Activated naive CD4-positive, alpha-beta T cell treated with anti-CD3 and anti-CD28 coated beads, Interleukin-2, amount 50 U/mL, for 72 hours (primary cell): ENCODE measurements at regions not wholly inside any gene's neighbourhood (a gene's known extent, or its start where the extent isn't known, plus 50 kb on each side); places are given as distances from the start of the nearest gene placed in this dataset.
A peak's percentile ranks its signal among the peaks of the same experiment; 100 is the strongest.
"Not testable (repeated sequence)": the region's sequence is repeated elsewhere in the genome, so short reads cannot be mapped to it uniquely, and the experiment has no call there.

Experiments used
- ATAC-seq, 2 donors: fragments of 150-1000 bp; cut with Tn5 transposase; 2 replicates each; pipeline ENCODE4 v1.10.0; 2021; ENCODE audit warnings: mild to moderate bottlenecking in 2 of 2, moderate library complexity in 2 of 2
- DNase-seq, 2 donors: peaks; one replicate each; pipeline ENCODE4 v3.0.0; 2021 to 2022; ENCODE audit warnings: low spot score in 2 of 2
- H3K27ac Mint-ChIP-seq, 2 donors: one replicate each; pipeline ENCODE4 v1.8.0; 2022; ENCODE audit warnings: mild to moderate bottlenecking in 2 of 2, mixed read lengths in 2 of 2
- H3K36me3 Mint-ChIP-seq, 2 donors: one replicate each; pipeline ENCODE4 v1.8.0; 2022; ENCODE audit warnings: mixed read lengths in 2 of 2
- H3K9me3 Mint-ChIP-seq, 2 donors: one replicate each; pipeline ENCODE4 v1.8.0; 2022; ENCODE audit warnings: mixed read lengths in 2 of 2

GRCh38 chr7:68980011-68980410 is 618.3 kb upstream of the AUTS2 start:
- DNase-seq, result no peak
- Mint-ChIP-seq H3K27ac (no peak overlapping the region), H3K9me3 (peaks cover 13 to 24% of the 10 kb centered on the region in 2 donors), H3K36me3 (peaks cover 6 to 10% of the 10 kb centered on the region in 2 donors)
- ATAC-seq, result no peak

GRCh38 chr7:68980432-68980831 is 617.8 kb upstream of the AUTS2 start:
- H3K36me3 Mint-ChIP-seq, H3K27ac Mint-ChIP-seq, DNase-seq, ATAC-seq: not testable (repeated sequence)
- peaks cover 17 to 24% of the 10 kb centered on the region in 2 donors for H3K9me3 Mint-ChIP-seq

- no peak for ATAC-seq
- peaks cover 6 to 18% of the 10 kb centered on the region in 2 donors for H3K36me3 Mint-ChIP-seq
- no peak overlapping the region for H3K27ac Mint-ChIP-seq
- H3K9me3 Mint-ChIP-seq, result peaks cover 23 to 32% of the 10 kb centered on the region in 2 donors
- DNase-seq, result no peak
These were observed 614.0 kb upstream of the AUTS2 start for GRCh38 chr7:68984306-68984705.

- DNase-seq, result no peak
- no peak for ATAC-seq
- H3K27ac Mint-ChIP-seq, result no peak overlapping the region
- H3K36me3 Mint-ChIP-seq, result peaks cover 6 to 19% of the 10 kb centered on the region in 2 donors
- peaks cover 4 to 23% of the 10 kb centered on the region in 2 donors for H3K9me3 Mint-ChIP-seq
These were observed 603.4 kb upstream of the AUTS2 start for GRCh38 chr7:68994841-68995240.

GRCh38 chr7:68998136-68998535 is 600.1 kb upstream of the AUTS2 start:
- no peak for DNase-seq
- no peak for ATAC-seq
- H3K27ac Mint-ChIP-seq, result no peak overlapping the region
- peaks cover 25 to 37% of the 10 kb centered on the region in 2 donors for H3K9me3 Mint-ChIP-seq
- peaks cover 12 to 44% of the 10 kb centered on the region in 2 donors for H3K36me3 Mint-ChIP-seq

- H3K27ac Mint-ChIP-seq, result no peak overlapping the region
These were observed 595.9 kb upstream of the AUTS2 start for GRCh38 chr7:69002416-69002815.

GRCh38 chr7:69012149-69012548 is 586.1 kb upstream of the AUTS2 start:
- peaks cover 12 to 19% of the 10 kb centered on the region in 2 donors for H3K9me3 Mint-ChIP-seq
- no peaks in the 10 kb centered on the region for H3K36me3 Mint-ChIP-seq
- ATAC-seq (no peak), DNase-seq (no peak)
- no peak overlapping the region for H3K27ac Mint-ChIP-seq

More at GRCh38 chr7:69002416-69002815, 595.9 kb upstream of the AUTS2 start:
- Mint-ChIP-seq H3K9me3 (peaks cover 34 to 44% of the 10 kb centered on the region in 2 donors), H3K36me3 (peaks cover 12 to 46% of the 10 kb centered on the region in 2 donors)
- DNase-seq (no peak), ATAC-seq (no peak)

GRCh38 chr7:69017208-69017607 is 581.1 kb upstream of the AUTS2 start:
- peaks cover 20 to 33% of the 10 kb centered on the region in 2 donors for H3K9me3 Mint-ChIP-seq
- ATAC-seq (no peak), DNase-seq (no peak)
- no peak overlapping the region for H3K27ac Mint-ChIP-seq
- H3K36me3 Mint-ChIP-seq, result peaks cover 0 to 20% of the 10 kb centered on the region in 2 donors

- ATAC-seq (no peak), DNase-seq (no peak)
- Mint-ChIP-seq H3K27ac (no peak overlapping the region), H3K9me3 (peaks cover 20 to 28% of the 10 kb centered on the region in 2 donors), H3K36me3 (peaks cover 0 to 20% of the 10 kb centered on the region in 2 donors)
These were observed 580.1 kb upstream of the AUTS2 start for GRCh38 chr7:69018200-69018599.

GRCh38 chr7:69019437-69019836 is 578.8 kb upstream of the AUTS2 start:
- Mint-ChIP-seq H3K36me3 (peaks cover 0 to 20% of the 10 kb centered on the region in 2 donors), H3K9me3 (peaks cover 17 to 23% of the 10 kb centered on the region in 2 donors)

GRCh38 chr7:69020536-69020935 is 577.7 kb upstream of the AUTS2 start:
- ATAC-seq (no peak), DNase-seq (no peak)
- H3K36me3 Mint-ChIP-seq, result peaks cover 0 to 20% of the 10 kb centered on the region in 2 donors
- H3K27ac Mint-ChIP-seq, result no peak overlapping the region
- peaks cover 15 to 24% of the 10 kb centered on the region in 2 donors for H3K9me3 Mint-ChIP-seq

More at GRCh38 chr7:69019437-69019836, 578.8 kb upstream of the AUTS2 start:
- DNase-seq (no peak), ATAC-seq (no peak)
- no peak overlapping the region for H3K27ac Mint-ChIP-seq

- H3K36me3 Mint-ChIP-seq, result peaks cover 0 to 5% of the 10 kb centered on the region in 2 donors
- no peak for DNase-seq
- no peak overlapping the region for H3K27ac Mint-ChIP-seq
These were observed 573.0 kb upstream of the AUTS2 start for GRCh38 chr7:69025249-69025648.

GRCh38 chr7:69032848-69033247 is 565.4 kb upstream of the AUTS2 start:
- Mint-ChIP-seq H3K36me3 (peaks cover 0 to 4% of the 10 kb centered on the region in 2 donors), H3K27ac (no peak overlapping the region), H3K9me3 (peaks cover 0 to 7% of the 10 kb centered on the region in 2 donors)
- DNase-seq, result no peak
- ATAC-seq, result no peak

More at GRCh38 chr7:69025249-69025648, 573.0 kb upstream of the AUTS2 start:
- ATAC-seq, result no peak
- H3K9me3 Mint-ChIP-seq, result peaks cover 0 to 10% of the 10 kb centered on the region in 2 donors

- H3K36me3 Mint-ChIP-seq, result peaks cover 0 to 8% of the 10 kb centered on the region in 2 donors
- DNase-seq, result no peak
- H3K9me3 Mint-ChIP-seq, result peaks cover 0 to 4% of the 10 kb centered on the region in 2 donors
- H3K27ac Mint-ChIP-seq, result no peak overlapping the region
- ATAC-seq, result no peak
These were observed 562.4 kb upstream of the AUTS2 start for GRCh38 chr7:69035826-69036225.

GRCh38 chr7:69036301-69036700 is 562.0 kb upstream of the AUTS2 start:
- DNase-seq (no peak), ATAC-seq (no peak)
- Mint-ChIP-seq H3K9me3 (peaks cover 0 to 4% of the 10 kb centered on the region in 2 donors), H3K36me3 (peaks cover 0 to 8% of the 10 kb centered on the region in 2 donors), H3K27ac (no peak overlapping the region)

- ATAC-seq, result no peak
- no peak for DNase-seq
- peaks cover 4 to 8% of the 10 kb centered on the region in 2 donors for H3K9me3 Mint-ChIP-seq
- H3K36me3 Mint-ChIP-seq, result peaks cover 0 to 4% of the 10 kb centered on the region in 2 donors
- no peak overlapping the region for H3K27ac Mint-ChIP-seq
These were observed 559.4 kb upstream of the AUTS2 start for GRCh38 chr7:69038915-69039314.

GRCh38 chr7:69042138-69042537 is 556.1 kb upstream of the AUTS2 start:
- Mint-ChIP-seq H3K9me3 (peaks cover 9 to 22% of the 10 kb centered on the region in 2 donors), H3K27ac (peak overlapping the region in 1 of 2 donors; percentile 55), H3K36me3 (peaks cover 0 to 11% of the 10 kb centered on the region in 2 donors)
- ATAC-seq (no peak), DNase-seq (no peak)

GRCh38 chr7:69047151-69047754 is 551.0 kb upstream of the AUTS2 start:
- DNase-seq, result no peak
- no peak for ATAC-seq
- peaks cover 24 to 39% of the 10 kb centered on the region in 2 donors for H3K9me3 Mint-ChIP-seq
- H3K27ac Mint-ChIP-seq, result no peak overlapping the region
- H3K36me3 Mint-ChIP-seq, result peaks cover 0 to 11% of the 10 kb centered on the region in 2 donors
